ENCODE measurements at regions not wholly inside any gene's neighbourhood (a gene's known extent, or its start where the extent isn't known, plus 50 kb on each side); places are given as distances from the start of the nearest gene placed in this dataset.

DNA sequence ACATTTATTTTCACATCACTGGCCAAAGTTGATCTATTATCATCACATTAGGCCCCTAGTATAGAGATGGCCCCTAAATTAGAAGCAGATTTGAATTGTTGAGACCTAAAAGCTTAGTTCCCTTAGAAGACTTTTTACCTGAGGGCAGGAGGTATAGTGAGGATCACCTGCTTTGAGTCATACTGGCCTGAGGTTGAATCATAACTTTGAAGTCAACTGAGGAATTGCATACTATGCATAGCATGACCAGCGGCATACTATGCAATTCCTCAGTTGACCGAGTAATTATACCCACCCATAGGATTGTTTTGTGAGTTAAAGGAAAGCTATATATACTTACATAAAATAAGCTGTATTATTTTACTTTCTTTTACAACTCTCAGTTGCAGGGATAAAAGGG, 50.3 kb upstream of the DPH5 start:
- TF ChIP-seq CTCF (IDR thresholded peaks at IDR 0.05) (no peak), REST (IDR thresholded peaks at IDR 0.05; ENCODE audit: insufficient read depth in 1 of 2, low read depth in 2 of 2, low read length in 1 of 2) (no peak), POLR2AphosphoS5 (IDR thresholded peaks at IDR 0.05; ENCODE audit: low read depth, low read length) (no peak), TCF7L2 (IDR thresholded peaks at IDR 0.05; ENCODE audit: low read depth, low read length) (no peak), SIN3A (IDR thresholded peaks at IDR 0.05; ENCODE audit: borderline replicate concordance, insufficient read depth, low read depth, low read length) (no peak)

Measured in Panc1 (cell line).